CD8-positive, alpha-beta memory T cell (primary cell): ENCODE measurements at regions not wholly inside any gene's neighbourhood (a gene's known extent, or its start where the extent isn't known, plus 50 kb on each side); places are given as distances from the start of the nearest gene placed in this dataset.
"Not testable (repeated sequence)": the region's sequence is repeated elsewhere in the genome, so short reads cannot be mapped to it uniquely, and the experiment has no call there.

ENCODE experiments used
- CTCF ChIA-PET: fragments of 350-600 bp; sonication (Branson Sonifier 250); formaldehyde crosslinking; loops from one replicate; lab custom pipeline; 2021; ENCODE audit warnings: antibody characterized with exemption; lab: Charles Lee
- POLR2A ChIA-PET: fragments of 350-600 bp; sonication (Branson Sonifier 250); formaldehyde crosslinking; loops from one replicate; lab custom pipeline; 2021; ENCODE audit warnings: antibody characterized with exemption; lab: Charles Lee
- DNase-seq, 5 donors: peaks; one replicate each; pipeline versions ENCODE4 v3.0.0 to v3.0.0-alpha.2; 2020 to 2022; ENCODE audit warnings: mixed read lengths in 1 of 5
- H3K27ac ChIP-seq: one replicate; pipeline ENCODE4 v1.7.0; 2013; ENCODE audit warnings: low read depth, mild to moderate bottlenecking, low read length, moderate library complexity
- H3K27me3 ChIP-seq: 2 replicates; pipeline ENCODE4 v1.7.0; 2013; ENCODE audit warnings: low read length, mild to moderate bottlenecking; ENCODE audit not compliant: insufficient read depth, poor library complexity, severe bottlenecking
- H3K36me3 ChIP-seq: 2 replicates; pipeline ENCODE4 v1.7.0; 2013; ENCODE audit warnings: mild to moderate bottlenecking, low read length, moderate library complexity; ENCODE audit not compliant: insufficient read depth
- H3K4me1 ChIP-seq: 2 replicates; pipeline ENCODE4 v1.7.0; 2013; ENCODE audit warnings: mild to moderate bottlenecking, low read length, moderate library complexity; ENCODE audit not compliant: insufficient read depth
- H3K4me3 ChIP-seq: 2 replicates; pipeline ENCODE4 v1.7.0; 2013; ENCODE audit warnings: mild to moderate bottlenecking, low read length
- H3K9me3 ChIP-seq: 2 replicates; pipeline ENCODE4 v1.7.0; 2013; ENCODE audit warnings: mild to moderate bottlenecking, low read length
- H3K27ac Mint-ChIP-seq, 8 donors: one replicate each; pipeline ENCODE4 v1.8.0; 2020 to 2021; ENCODE audit warnings: mixed read lengths in 8 of 8, mild to moderate bottlenecking in 6 of 8, inconsistent platforms in 3 of 8, moderate library complexity in 3 of 8
- H3K27me3 Mint-ChIP-seq, 2 donors: one replicate each; pipeline ENCODE4 v1.8.0; 2020 to 2021; ENCODE audit warnings: mixed read lengths in 2 of 2, mild to moderate bottlenecking in 1 of 2, moderate library complexity in 1 of 2
- H3K36me3 Mint-ChIP-seq, 3 donors: one replicate each; pipeline ENCODE4 v1.8.0; 2020 to 2021; ENCODE audit warnings: mixed read lengths in 3 of 3, inconsistent platforms in 1 of 3, mild to moderate bottlenecking in 1 of 3
- H3K4me1 Mint-ChIP-seq, 3 donors: one replicate each; pipeline ENCODE4 v1.8.0; 2020 to 2021; ENCODE audit warnings: mixed read lengths in 3 of 3, inconsistent platforms in 1 of 3, mild to moderate bottlenecking in 1 of 3
- H3K4me3 Mint-ChIP-seq, 7 donors: one replicate each; pipeline ENCODE4 v1.8.0; 2020 to 2021; ENCODE audit warnings: mixed read lengths in 7 of 7, mild to moderate bottlenecking in 6 of 7, moderate library complexity in 4 of 7, inconsistent platforms in 2 of 7
- H3K9me3 Mint-ChIP-seq, 5 donors: one replicate each; pipeline ENCODE4 v1.8.0; 2020 to 2022; ENCODE audit warnings: mixed read lengths in 5 of 5, mild to moderate bottlenecking in 3 of 5, moderate library complexity in 2 of 5, inconsistent platforms in 1 of 5

- no peaks in the 10 kb centered on the region for H3K27me3 ChIP-seq
- Mint-ChIP-seq H3K4me3 (no peak overlapping the region), H3K9me3 (no peaks in the 10 kb centered on the region), H3K4me1 (peaks cover 3 to 6% (median 5%) of the 10 kb centered on the region in 3 donors), H3K36me3 (no peaks in the 10 kb centered on the region), H3K27me3 (peaks cover 8 to 10% of the 10 kb centered on the region in 2 donors), H3K27ac (peak overlapping the region in 1 of 8 donors; percentile 5)
- ChIA-PET CTCF (no interaction called here), POLR2A (interaction anchor here (0.8 kb wide), 1 partner anchor 68 kb away, joined by 3 read pairs; no protein-coding TSS in a partner anchor)
- no peak overlapping the region for H3K27ac ChIP-seq
- H3K4me3 ChIP-seq = no peak overlapping the region
- no peaks in the 10 kb centered on the region for H3K36me3 ChIP-seq
- H3K9me3 ChIP-seq = no peaks in the 10 kb centered on the region
- DNase-seq = no peak
- peaks cover 9% of the 10 kb centered on the region for H3K4me1 ChIP-seq
Observed at GRCh38 chr6:37569743-37570481, 70.2 kb upstream of the CCDC167 start.

GRCh38 chr6:37569317-37569716, 69.6 kb upstream of the CCDC167 start:
- POLR2A ChIA-PET = no interaction called here
- Mint-ChIP-seq H3K27me3 (peaks cover 8 to 12% of the 10 kb centered on the region in 2 donors), H3K27ac (peak overlapping the region in 1 of 8 donors; percentile 89), H3K36me3 (no peaks in the 10 kb centered on the region), H3K4me1 (peaks cover 3 to 6% (median 5%) of the 10 kb centered on the region in 3 donors), H3K4me3 (no peak overlapping the region), H3K9me3 (no peaks in the 10 kb centered on the region)
- Histone ChIP-seq H3K4me3 (no peak overlapping the region), H3K9me3 (no peaks in the 10 kb centered on the region), H3K4me1 (peaks cover 9% of the 10 kb centered on the region), H3K27me3 (no peaks in the 10 kb centered on the region), H3K27ac (no peak overlapping the region), H3K36me3 (no peaks in the 10 kb centered on the region)
- DNase-seq = no peak
- CTCF ChIA-PET = no interaction called here

GRCh38 chr6:37566950-37567349, 67.3 kb upstream of the CCDC167 start:
- Mint-ChIP-seq H3K36me3 (no peaks in the 10 kb centered on the region), H3K4me1 (peaks cover 3 to 6% (median 5%) of the 10 kb centered on the region in 3 donors), H3K27ac (peak overlapping the region in 4 of 8 donors; percentile 35 to 75 (median 56)), H3K4me3 (peak overlapping the region in 5 of 7 donors; percentile 1 to 70 (median 47)), H3K9me3 (no peaks in the 10 kb centered on the region), H3K27me3 (peaks cover 6 to 14% of the 10 kb centered on the region in 2 donors)
- H3K4me3 ChIP-seq = no peak overlapping the region
- peaks cover 9% of the 10 kb centered on the region for H3K4me1 ChIP-seq
- no peaks in the 10 kb centered on the region for H3K36me3 ChIP-seq
- CTCF ChIA-PET = interaction anchor here (0.8 to 4.2 kb wide), 18 partner anchors 10 to 126 kb away, joined by 3 to 37 read pairs (median 8); partner anchors contain the start of gene CCDC167
- DNase-seq = no peak
- no peaks in the 10 kb centered on the region for H3K27me3 ChIP-seq
- POLR2A ChIA-PET = interaction anchor here (1.5 kb wide), 1 partner anchor 50 kb away, joined by 7 read pairs; no protein-coding TSS in a partner anchor
- no peak overlapping the region for H3K27ac ChIP-seq
- H3K9me3 ChIP-seq = no peaks in the 10 kb centered on the region

DNA sequence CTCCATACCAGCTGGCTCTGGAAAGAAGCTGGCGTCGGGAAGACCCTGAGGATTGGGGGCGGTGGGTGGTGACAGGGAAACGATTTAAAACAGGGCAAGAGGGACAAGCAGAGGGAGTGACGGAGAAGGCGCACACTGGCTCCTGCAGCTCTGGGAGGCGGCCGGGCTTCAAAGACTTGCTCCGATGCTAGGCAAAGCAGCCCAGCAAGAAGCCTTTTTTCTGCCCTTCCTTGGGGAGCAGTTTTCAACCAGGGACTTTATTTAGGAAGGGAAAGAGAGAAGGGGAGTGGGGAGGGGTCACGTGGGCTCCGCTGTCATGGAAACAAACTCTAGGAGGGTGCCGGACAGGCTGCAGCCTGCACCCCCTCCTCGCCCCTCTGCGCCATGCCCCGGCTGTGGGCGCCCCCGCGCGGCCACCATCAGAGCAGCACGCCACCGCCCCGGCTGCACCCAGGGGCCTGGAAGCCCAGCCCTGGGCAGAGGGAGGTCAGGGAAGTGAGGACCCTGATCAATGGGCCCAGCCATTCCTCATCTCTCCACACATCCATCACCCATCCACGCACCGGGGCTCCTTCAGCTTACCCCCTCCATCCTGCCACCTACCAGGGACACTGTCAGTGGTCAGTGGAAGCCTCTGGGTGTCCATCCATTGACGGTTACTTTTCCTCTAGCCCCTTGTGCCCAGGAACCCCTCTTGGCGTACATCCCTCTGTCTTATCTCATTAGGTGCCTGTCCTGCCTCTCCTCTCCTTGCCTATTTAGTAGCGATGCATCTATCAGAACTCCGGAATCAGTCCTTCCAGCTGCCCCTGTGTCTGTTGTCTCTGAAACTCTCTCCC, 66.6 kb upstream of the CCDC167 start:
- H3K4me1 Mint-ChIP-seq = peaks cover 3 to 6% (median 5%) of the 10 kb centered on the region in 3 donors
- ChIA-PET POLR2A (interaction anchor here (1.0 to 1.5 kb wide), 2 partner anchors 31 to 50 kb away, joined by 4 to 7 read pairs; no protein-coding TSS in a partner anchor), CTCF (interaction anchor here (0.5 to 4.2 kb wide), 35 partner anchors 11 to 355 kb away, joined by 3 to 37 read pairs (median 6); partner anchors contain the start of gene CCDC167)
- no peaks in the 10 kb centered on the region for H3K9me3 ChIP-seq
- H3K4me3 Mint-ChIP-seq = peak overlapping the region; percentile 8 to 86 (median 65)
- no peaks in the 10 kb centered on the region for H3K36me3 Mint-ChIP-seq
- H3K4me1 ChIP-seq = peaks cover 9% of the 10 kb centered on the region
- no peaks in the 10 kb centered on the region for H3K36me3 ChIP-seq
- peak overlapping the region; percentile 27 for H3K4me3 ChIP-seq
- no peak overlapping the region for H3K27ac ChIP-seq
- peaks cover 6 to 12% of the 10 kb centered on the region in 2 donors for H3K27me3 Mint-ChIP-seq
- H3K9me3 Mint-ChIP-seq = no peaks in the 10 kb centered on the region
- DNase-seq = peak; percentile 62 to 80 (median 65)
- H3K27ac Mint-ChIP-seq = peak overlapping the region in 5 of 8 donors; percentile 74 to 83 (median 77)
- no peaks in the 10 kb centered on the region for H3K27me3 ChIP-seq

DNA sequence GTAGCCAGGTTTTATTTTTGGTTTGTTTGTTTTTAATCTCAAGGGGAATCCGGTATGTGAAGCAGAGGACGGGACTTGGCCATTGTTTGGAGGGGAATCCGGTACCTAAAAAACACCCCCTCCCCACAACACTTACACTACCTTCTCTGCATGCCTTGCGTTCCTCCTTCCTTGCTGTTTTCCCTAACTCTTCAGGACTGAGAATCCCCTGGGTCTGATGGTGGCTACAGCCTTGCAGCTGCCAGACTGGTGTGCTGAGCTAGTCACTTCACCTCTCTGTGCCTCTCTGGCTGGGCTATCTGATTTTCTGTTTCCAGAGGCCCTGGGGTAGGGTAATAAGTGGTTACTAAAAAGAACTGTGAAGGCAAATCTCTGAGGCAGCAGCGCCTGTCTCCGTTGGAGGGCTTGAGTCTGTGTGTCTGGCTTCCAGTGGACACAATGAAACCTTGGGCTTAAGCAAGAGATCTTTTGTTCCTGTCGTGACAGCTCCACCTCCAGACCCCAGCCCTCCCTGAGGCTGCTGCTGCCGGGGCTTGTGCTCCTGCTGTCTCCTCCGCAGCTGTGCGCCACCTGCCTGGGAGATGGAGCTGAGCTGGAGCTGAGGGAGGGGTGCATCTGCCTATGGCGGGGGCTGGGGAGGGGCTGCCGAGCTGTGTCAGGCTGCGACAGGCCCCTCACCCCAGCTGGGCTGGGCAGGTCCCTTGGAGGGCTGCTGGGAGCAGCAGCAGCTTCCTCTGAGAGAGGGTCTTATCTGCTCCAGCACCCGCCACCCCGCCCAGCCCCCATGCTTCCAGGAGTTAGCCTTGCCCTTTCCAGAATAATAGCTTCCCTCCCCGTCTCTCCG, 65.8 kb upstream of the CCDC167 start:
- no peak for DNase-seq

DNA sequence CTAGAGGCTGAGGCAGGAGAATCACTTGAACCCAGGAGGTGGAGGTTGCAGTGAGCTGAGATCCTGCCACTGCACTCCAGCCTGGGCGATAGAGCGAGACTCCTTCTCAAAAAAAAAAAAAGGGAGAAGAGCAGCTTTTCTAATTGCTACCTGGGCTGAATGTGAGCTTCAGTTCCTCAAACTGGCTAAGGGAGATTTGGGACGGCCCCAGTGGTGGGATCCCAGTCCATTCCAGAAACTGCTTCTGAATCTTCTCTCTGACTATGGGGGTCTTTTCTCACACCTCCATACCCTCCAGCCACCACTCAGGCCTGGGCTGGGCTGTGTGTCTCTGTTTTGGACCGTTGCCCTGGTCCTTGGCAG, 63.2 kb upstream of the CCDC167 start:
- H3K4me3 ChIP-seq, H3K9me3 Mint-ChIP-seq, H3K9me3 ChIP-seq, H3K27ac Mint-ChIP-seq, DNase-seq, H3K27me3 Mint-ChIP-seq, POLR2A ChIA-PET, H3K36me3 ChIP-seq, H3K27me3 ChIP-seq, H3K4me3 Mint-ChIP-seq, H3K27ac ChIP-seq, H3K36me3 Mint-ChIP-seq: not testable (repeated sequence)
- H3K4me1 Mint-ChIP-seq = peaks cover 24 to 40% (median 31%) of the 10 kb centered on the region in 3 donors
- CTCF ChIA-PET = interaction anchor here (0.9 to 2.5 kb wide), 4 partner anchors 27 to 129 kb away, joined by 3 to 9 read pairs (median 4); no protein-coding TSS in a partner anchor
- peaks cover 27% of the 10 kb centered on the region for H3K4me1 ChIP-seq

More for the DNA sequence above, 65.8 kb upstream of the CCDC167 start:
- H3K27ac Mint-ChIP-seq = peak overlapping the region in 4 of 8 donors; percentile 64 to 83 (median 78)
- no peaks in the 10 kb centered on the region for H3K36me3 Mint-ChIP-seq
- Histone ChIP-seq H3K4me3 (peak overlapping the region; percentile 27), H3K9me3 (no peaks in the 10 kb centered on the region), H3K27ac (no peak overlapping the region), H3K4me1 (peaks cover 11% of the 10 kb centered on the region), H3K36me3 (no peaks in the 10 kb centered on the region), H3K27me3 (no peaks in the 10 kb centered on the region)
- peak overlapping the region in 5 of 7 donors; percentile 33 to 86 (median 65) for H3K4me3 Mint-ChIP-seq
- H3K9me3 Mint-ChIP-seq = no peaks in the 10 kb centered on the region
- POLR2A ChIA-PET = interaction anchor here (1.0 to 1.5 kb wide), 2 partner anchors 30 to 49 kb away, joined by 4 to 7 read pairs; no protein-coding TSS in a partner anchor
- H3K4me1 Mint-ChIP-seq = peaks cover 5 to 14% (median 7%) of the 10 kb centered on the region in 3 donors
- CTCF ChIA-PET = interaction anchor here (0.5 to 4.2 kb wide), 32 partner anchors 10 to 354 kb away, joined by 3 to 37 read pairs (median 6); partner anchors contain the start of gene CCDC167
- H3K27me3 Mint-ChIP-seq = peaks cover 5 to 8% of the 10 kb centered on the region in 2 donors

GRCh38 chr6:37561361-37561760, 61.7 kb upstream of the CCDC167 start:
- no peak overlapping the region for H3K4me3 ChIP-seq
- peaks cover 25% of the 10 kb centered on the region for H3K4me1 ChIP-seq
- Mint-ChIP-seq H3K9me3 (peaks cover 0 to 2% (median 0%) of the 10 kb centered on the region in 5 donors), H3K4me3 (no peak overlapping the region), H3K27me3 (peaks cover 0 to 6% of the 10 kb centered on the region in 2 donors), H3K36me3 (no peaks in the 10 kb centered on the region), H3K27ac (no peak overlapping the region), H3K4me1 (peaks cover 20 to 36% (median 35%) of the 10 kb centered on the region in 3 donors)
- H3K27ac ChIP-seq = no peak overlapping the region
- ChIA-PET POLR2A (no interaction called here), CTCF (interaction anchor here (1.2 to 2.5 kb wide), 3 partner anchors 70 to 131 kb away, joined by 4 to 9 read pairs (median 4); no protein-coding TSS in a partner anchor)
- no peak for DNase-seq
- no peaks in the 10 kb centered on the region for H3K36me3 ChIP-seq
- no peaks in the 10 kb centered on the region for H3K27me3 ChIP-seq
- H3K9me3 ChIP-seq = no peaks in the 10 kb centered on the region
